Fibroblast of upper back skin (primary cell): ENCODE measurements at regions not wholly inside any gene's neighbourhood (a gene's known extent, or its start where the extent isn't known, plus 50 kb on each side); places are given as distances from the start of the nearest gene placed in this dataset.

Experiments used
- DNase-seq: peaks from one replicate; pipeline ENCODE4 v3.0.0-alpha.2; 2013

- DNase-seq, result no peak
Observed at GRCh38 chr3:43783987-43784639, 93.4 kb downstream of the ABHD5 start.

- no peak for DNase-seq
Observed at GRCh38 chr3:43784640-43785011, 93.9 kb downstream of the ABHD5 start.

- DNase-seq, result peak; percentile 68
Observed at GRCh38 chr3:43785551-43785950, 94.8 kb downstream of the ABHD5 start.

- DNase-seq, result peak; percentile 35
Observed at GRCh38 chr3:43786102-43786501, 95.4 kb downstream of the ABHD5 start.

- no peak for DNase-seq
Observed at GRCh38 chr3:43786526-43787305, 96.0 kb downstream of the ABHD5 start.

- no peak for DNase-seq
Observed at GRCh38 chr3:43787330-43787729, 96.6 kb downstream of the ABHD5 start.

GRCh38 chr3:43789028-43789427, 98.3 kb downstream of the ABHD5 start:
- no peak for DNase-seq

- no peak for DNase-seq
Observed at GRCh38 chr3:43790060-43790459, 99.3 kb downstream of the ABHD5 start.

GRCh38 chr3:43790476-43790875, 99.7 kb downstream of the ABHD5 start:
- no peak for DNase-seq

GRCh38 chr3:43791246-43791645, 100.5 kb downstream of the ABHD5 start:
- DNase-seq, result no peak

- DNase-seq, result no peak
Observed at GRCh38 chr3:43792904-43793303, 102.2 kb downstream of the ABHD5 start.

- no peak for DNase-seq
Observed at GRCh38 chr3:43793648-43794372, 103.1 kb downstream of the ABHD5 start.

GRCh38 chr3:43794776-43795175, 104.0 kb downstream of the ABHD5 start:
- peak; percentile 70 for DNase-seq

- DNase-seq, result no peak
Observed at GRCh38 chr3:43795491-43795890, 104.8 kb downstream of the ABHD5 start.

- no peak for DNase-seq
Observed at GRCh38 chr3:43796041-43796596, 105.4 kb downstream of the ABHD5 start.

GRCh38 chr3:43797794-43798193, 107.1 kb downstream of the ABHD5 start:
- no peak for DNase-seq

- DNase-seq, result no peak
Observed at GRCh38 chr3:43810797-43811196, 120.1 kb downstream of the ABHD5 start.

- DNase-seq, result no peak
Observed at GRCh38 chr3:43814461-43814860, 123.7 kb downstream of the ABHD5 start.

- DNase-seq, result no peak
Observed at GRCh38 chr3:43816372-43816771, 125.6 kb downstream of the ABHD5 start.

- DNase-seq, result no peak
Observed at GRCh38 chr3:43817064-43817463, 126.3 kb downstream of the ABHD5 start.

GRCh38 chr3:43817825-43818224, 127.1 kb downstream of the ABHD5 start:
- DNase-seq, result no peak

GRCh38 chr3:43818229-43818628, 127.5 kb downstream of the ABHD5 start:
- DNase-seq, result no peak

- DNase-seq, result no peak
Observed at GRCh38 chr3:43838009-43838758, 147.4 kb downstream of the ABHD5 start.
